Peyer's patch (tissue), 4 donors: ENCODE measurements at regions not wholly inside any gene's neighbourhood (a gene's known extent, or its start where the extent isn't known, plus 50 kb on each side); places are given as distances from the start of the nearest gene placed in this dataset.

Source experiments
- POLR2A ChIP-seq, 2 donors: fragments of 450-650 bp; IDR thresholded peaks; one replicate each; pipeline ENCODE4 v1.5.1; 2017; ENCODE audit warnings: antibody characterized with exemption in 2 of 2, mild to moderate bottlenecking in 2 of 2, moderate library complexity in 2 of 2
- TF ChIP-seq, protein P1 (sequence below), 6 experiments: fragments of 450-650 bp in 4 of 6; fragments of 200-600 bp in 2 of 6; sonication (generic) in 1 of 6; IDR thresholded peaks; one replicate each; pipeline ENCODE4 v1.5.1; 2017 to 2019; ENCODE audit warnings: antibody characterized with exemption in 6 of 6, mild to moderate bottlenecking in 3 of 6, moderate library complexity in 1 of 6

DNA sequence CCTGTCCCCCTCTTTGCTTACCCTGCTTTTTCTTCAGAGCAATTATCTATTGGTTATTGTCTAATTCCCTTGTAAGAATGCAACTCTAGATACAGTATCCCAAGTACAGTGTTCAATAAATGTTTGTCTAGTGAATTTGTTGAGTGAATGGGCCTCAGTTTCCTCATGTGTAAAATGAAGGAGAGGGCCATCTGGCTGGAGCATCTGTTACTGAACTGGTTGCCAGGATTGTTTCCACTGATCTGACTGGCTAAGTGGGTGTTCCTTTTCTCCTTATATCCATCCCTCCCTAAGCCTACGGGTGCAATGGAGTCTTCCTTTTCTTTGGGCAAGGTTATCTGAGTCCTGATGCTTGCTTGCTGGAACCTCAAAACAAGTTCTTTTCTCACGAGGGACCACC is 185.2 kb upstream of the RPS6KA3 start:
- no peak for TF ChIP-seq POLR2A (IDR thresholded peaks at IDR 0.05)
- TF ChIP-seq, protein P1, sequence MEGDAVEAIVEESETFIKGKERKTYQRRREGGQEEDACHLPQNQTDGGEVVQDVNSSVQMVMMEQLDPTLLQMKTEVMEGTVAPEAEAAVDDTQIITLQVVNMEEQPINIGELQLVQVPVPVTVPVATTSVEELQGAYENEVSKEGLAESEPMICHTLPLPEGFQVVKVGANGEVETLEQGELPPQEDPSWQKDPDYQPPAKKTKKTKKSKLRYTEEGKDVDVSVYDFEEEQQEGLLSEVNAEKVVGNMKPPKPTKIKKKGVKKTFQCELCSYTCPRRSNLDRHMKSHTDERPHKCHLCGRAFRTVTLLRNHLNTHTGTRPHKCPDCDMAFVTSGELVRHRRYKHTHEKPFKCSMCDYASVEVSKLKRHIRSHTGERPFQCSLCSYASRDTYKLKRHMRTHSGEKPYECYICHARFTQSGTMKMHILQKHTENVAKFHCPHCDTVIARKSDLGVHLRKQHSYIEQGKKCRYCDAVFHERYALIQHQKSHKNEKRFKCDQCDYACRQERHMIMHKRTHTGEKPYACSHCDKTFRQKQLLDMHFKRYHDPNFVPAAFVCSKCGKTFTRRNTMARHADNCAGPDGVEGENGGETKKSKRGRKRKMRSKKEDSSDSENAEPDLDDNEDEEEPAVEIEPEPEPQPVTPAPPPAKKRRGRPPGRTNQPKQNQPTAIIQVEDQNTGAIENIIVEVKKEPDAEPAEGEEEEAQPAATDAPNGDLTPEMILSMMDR (IDR thresholded peaks at IDR 0.05): no peak
